GM06990 (cell line): ENCODE measurements at regions not wholly inside any gene's neighbourhood (a gene's known extent, or its start where the extent isn't known, plus 50 kb on each side); places are given as distances from the start of the nearest gene placed in this dataset.
A peak's percentile ranks its signal among the peaks of the same experiment; 100 is the strongest.

ENCODE experiments used
- DNase-seq: peaks from one replicate; pipeline ENCODE4 v3.0.0-alpha.2; 2011; ENCODE audit not compliant: insufficient read length; ENCODE audit errors: extremely low read depth
- H3K27me3 ChIP-seq: replicated peaks from 2 replicates; pipeline ENCODE4 v1.6.0; 2011; ENCODE audit warnings: low read length; ENCODE audit not compliant: control insufficient read depth, insufficient read depth
- H3K36me3 ChIP-seq: 2 replicates; pipeline ENCODE4 v1.5.1; 2011; ENCODE audit warnings: low read length; ENCODE audit not compliant: control insufficient read depth, insufficient read depth
- H3K4me3 ChIP-seq: replicated peaks from 2 replicates; pipeline ENCODE4 v1.5.1; 2011; ENCODE audit warnings: low read depth, mild to moderate bottlenecking, control low read depth, low read length
- TF ChIP-seq, protein P1 (sequence below): IDR thresholded peaks from 2 replicates; pipeline ENCODE4 v1.5.1; 2011; ENCODE audit warnings: low read length, control low read depth, mild to moderate bottlenecking, inconsistent platforms; ENCODE audit not compliant: insufficient read depth, poor library complexity, severe bottlenecking

DNA sequence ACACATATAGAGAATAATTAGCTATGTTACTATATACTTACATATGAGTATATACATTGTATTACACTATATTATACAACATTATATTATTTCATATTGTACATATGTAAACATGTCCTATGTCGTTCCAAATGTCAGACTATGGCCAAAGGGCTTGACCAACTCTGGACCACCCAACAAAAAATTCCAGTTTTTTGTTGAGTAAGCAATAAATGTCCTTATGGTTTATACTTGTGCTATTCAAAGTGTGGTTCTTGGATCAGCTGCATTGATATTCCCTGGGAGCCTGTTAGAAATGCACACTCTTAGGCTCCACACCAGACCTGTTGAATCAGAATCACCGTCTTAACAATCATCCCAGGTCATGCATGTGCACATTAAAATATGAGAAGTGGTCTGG is 225.4 kb upstream of the ZFP64 start:
- no peak for DNase-seq
- H3K27me3 ChIP-seq = no peaks in the 10 kb centered on the region
- TF ChIP-seq, protein P1, sequence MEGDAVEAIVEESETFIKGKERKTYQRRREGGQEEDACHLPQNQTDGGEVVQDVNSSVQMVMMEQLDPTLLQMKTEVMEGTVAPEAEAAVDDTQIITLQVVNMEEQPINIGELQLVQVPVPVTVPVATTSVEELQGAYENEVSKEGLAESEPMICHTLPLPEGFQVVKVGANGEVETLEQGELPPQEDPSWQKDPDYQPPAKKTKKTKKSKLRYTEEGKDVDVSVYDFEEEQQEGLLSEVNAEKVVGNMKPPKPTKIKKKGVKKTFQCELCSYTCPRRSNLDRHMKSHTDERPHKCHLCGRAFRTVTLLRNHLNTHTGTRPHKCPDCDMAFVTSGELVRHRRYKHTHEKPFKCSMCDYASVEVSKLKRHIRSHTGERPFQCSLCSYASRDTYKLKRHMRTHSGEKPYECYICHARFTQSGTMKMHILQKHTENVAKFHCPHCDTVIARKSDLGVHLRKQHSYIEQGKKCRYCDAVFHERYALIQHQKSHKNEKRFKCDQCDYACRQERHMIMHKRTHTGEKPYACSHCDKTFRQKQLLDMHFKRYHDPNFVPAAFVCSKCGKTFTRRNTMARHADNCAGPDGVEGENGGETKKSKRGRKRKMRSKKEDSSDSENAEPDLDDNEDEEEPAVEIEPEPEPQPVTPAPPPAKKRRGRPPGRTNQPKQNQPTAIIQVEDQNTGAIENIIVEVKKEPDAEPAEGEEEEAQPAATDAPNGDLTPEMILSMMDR = no peak
- no peak overlapping the region for H3K4me3 ChIP-seq
- no peaks in the 10 kb centered on the region for H3K36me3 ChIP-seq

DNA sequence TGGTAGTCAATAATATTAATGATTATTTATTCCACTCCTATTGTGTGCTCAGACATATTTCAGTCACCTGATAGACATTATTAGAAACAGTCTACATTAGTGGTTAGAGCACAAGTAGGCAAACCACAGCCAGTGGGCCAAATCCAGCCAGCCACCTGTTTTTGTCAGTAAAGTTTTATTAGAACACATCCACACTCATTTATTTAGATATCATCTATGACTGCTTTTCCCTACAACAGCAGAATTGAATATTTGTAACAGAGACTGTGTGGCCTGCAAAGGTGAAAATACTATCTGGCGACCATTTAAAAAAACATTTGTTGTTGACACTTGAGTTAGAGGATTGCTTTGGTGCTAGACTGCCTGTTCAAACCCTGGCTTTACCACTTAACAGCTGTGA is 220.0 kb upstream of the ZFP64 start:
- no peak overlapping the region for H3K4me3 ChIP-seq
- H3K36me3 ChIP-seq = no peaks in the 10 kb centered on the region
- no peaks in the 10 kb centered on the region for H3K27me3 ChIP-seq
- no peak for DNase-seq
- TF ChIP-seq, protein P1 = no peak

DNA sequence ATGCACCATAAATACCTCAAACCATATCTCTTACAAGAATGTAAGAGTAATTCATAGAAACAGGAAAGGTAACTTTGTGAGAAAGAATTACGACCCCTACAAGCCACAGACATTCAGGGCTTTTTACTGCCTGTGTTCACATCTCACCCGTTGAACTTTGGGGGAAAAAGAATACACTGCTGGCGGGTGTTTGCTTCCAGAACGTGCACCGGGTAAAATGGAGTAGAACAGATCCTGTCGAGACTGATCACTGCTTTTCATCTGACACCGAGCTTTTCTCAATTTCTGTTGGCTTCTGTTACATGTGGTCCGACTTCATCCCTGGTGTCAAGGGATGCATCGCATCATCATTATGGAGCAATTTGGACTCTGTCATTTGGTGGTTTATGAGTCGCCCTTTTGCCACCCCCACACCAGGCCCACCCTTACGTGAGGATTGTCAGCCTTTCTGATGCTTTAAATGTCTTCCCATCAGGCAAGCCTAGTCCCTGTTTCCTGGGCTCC is 219.2 kb upstream of the ZFP64 start:
- no peak for DNase-seq
- TF ChIP-seq, protein P1 = no peak
- H3K27me3 ChIP-seq = no peaks in the 10 kb centered on the region
- H3K4me3 ChIP-seq = no peak overlapping the region
- no peaks in the 10 kb centered on the region for H3K36me3 ChIP-seq

DNA sequence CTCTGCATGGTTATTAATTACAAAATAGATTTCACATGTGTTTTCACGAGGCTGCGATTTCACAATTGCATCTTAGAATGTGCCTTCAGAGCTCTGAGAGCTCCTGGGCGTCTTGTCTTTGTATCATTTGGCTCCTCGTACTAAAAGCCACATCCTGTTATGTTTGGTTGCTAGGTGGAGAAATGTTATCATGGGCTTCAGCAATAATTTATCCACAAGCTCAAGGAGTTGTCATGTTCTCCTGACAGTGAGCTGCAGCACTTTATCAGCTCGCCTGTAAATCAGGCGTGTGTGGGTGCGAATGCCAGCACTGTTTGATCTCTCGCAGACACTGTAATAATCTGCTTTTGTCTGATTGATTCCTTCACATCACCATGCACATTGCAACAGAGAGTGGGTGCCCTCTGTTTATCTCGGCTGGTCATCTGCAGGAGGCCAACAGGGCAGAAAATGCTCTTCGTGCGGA is 218.6 kb upstream of the ZFP64 start:
- H3K4me3 ChIP-seq = no peak overlapping the region
- H3K27me3 ChIP-seq = no peaks in the 10 kb centered on the region
- no peak for DNase-seq
- TF ChIP-seq, protein P1 = no peak
- no peaks in the 10 kb centered on the region for H3K36me3 ChIP-seq

DNA sequence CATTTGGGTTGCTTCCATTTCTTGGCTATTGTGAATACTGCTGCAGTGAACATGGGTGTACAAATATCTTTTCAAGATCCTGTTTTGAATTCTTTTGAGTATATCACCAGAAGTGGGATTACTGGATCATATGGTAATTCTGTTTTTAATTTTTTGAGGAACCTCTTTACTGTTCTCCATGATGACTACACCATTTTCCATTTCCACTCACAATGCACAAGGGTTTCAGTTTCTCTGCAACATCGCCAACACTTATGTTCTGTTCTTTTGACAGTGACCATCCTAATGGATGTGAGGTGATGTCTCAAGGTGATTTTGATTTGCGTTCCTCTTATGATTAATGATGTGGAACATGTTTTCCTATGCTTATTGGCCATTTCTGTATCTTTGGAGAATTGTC is 214.4 kb upstream of the ZFP64 start:
- DNase-seq = no peak
- TF ChIP-seq, protein P1 = no peak
- H3K36me3 ChIP-seq = no peaks in the 10 kb centered on the region
- no peak overlapping the region for H3K4me3 ChIP-seq
- H3K27me3 ChIP-seq = no peaks in the 10 kb centered on the region

DNA sequence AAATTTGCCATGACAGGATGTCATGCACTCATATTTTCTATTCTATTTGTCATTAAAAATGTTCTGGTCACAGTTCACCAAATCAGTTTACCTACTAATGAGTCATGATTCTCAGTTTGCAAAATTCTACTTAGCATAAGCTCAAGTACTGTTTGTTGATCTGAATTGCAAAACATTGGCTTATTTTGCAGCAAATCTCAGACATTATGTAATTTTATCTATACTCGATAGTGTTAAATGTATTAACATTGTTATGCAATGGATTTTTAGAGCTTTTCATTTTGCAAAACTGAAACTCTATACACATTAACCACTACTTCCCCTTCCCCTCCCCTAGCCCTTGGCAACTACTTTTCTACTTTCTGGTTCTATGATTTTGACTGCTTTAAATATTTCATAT is 213.8 kb upstream of the ZFP64 start:
- Histone ChIP-seq H3K27me3 (no peaks in the 10 kb centered on the region), H3K4me3 (no peak overlapping the region), H3K36me3 (no peaks in the 10 kb centered on the region)
- peak; percentile 32 for DNase-seq
- TF ChIP-seq, protein P1 = no peak
